H9 (cell line): ENCODE measurements at regions not wholly inside any gene's neighbourhood (a gene's known extent, or its start where the extent isn't known, plus 50 kb on each side); places are given as distances from the start of the nearest gene placed in this dataset.

ENCODE experiments used
- DNase-seq: peaks from one replicate; pipeline ENCODE4 v3.0.0-alpha.2; 2017
- H2AFZ ChIP-seq: one replicate; pipeline ENCODE4 v1.6.1; 2013; ENCODE audit warnings: mild to moderate bottlenecking, low read length, control low read depth, moderate library complexity
- H2AK5ac ChIP-seq: 2 replicates; pipeline ENCODE4 v1.6.1; 2013; ENCODE audit warnings: low read length, control low read depth, mixed read lengths; ENCODE audit not compliant: insufficient read length
- H2BK120ac ChIP-seq: one replicate; pipeline ENCODE4 v1.6.1; 2013; ENCODE audit warnings: low read depth, mild to moderate bottlenecking, low read length, control low read depth, inconsistent platforms; ENCODE audit not compliant: poor library complexity, severe bottlenecking
- H2BK12ac ChIP-seq: 2 replicates; pipeline ENCODE4 v1.6.1; 2013; ENCODE audit warnings: low read length, control low read depth, mixed read lengths, low read depth; ENCODE audit not compliant: insufficient read length
- H2BK15ac ChIP-seq: 2 replicates; pipeline ENCODE4 v1.6.1; 2013; ENCODE audit warnings: low read depth, low read length, control low read depth
- H2BK20ac ChIP-seq: one replicate; pipeline ENCODE4 v1.6.1; 2013; ENCODE audit warnings: low read depth, mild to moderate bottlenecking, low read length, control low read depth, inconsistent platforms; ENCODE audit not compliant: poor library complexity, severe bottlenecking
- H2BK5ac ChIP-seq: 2 replicates; pipeline ENCODE4 v1.6.1; 2013; ENCODE audit warnings: low read length, control low read depth, mixed read lengths; ENCODE audit not compliant: insufficient read length
- H3K14ac ChIP-seq: 2 replicates; pipeline ENCODE4 v1.6.1; 2013; ENCODE audit warnings: low read length, control low read depth; ENCODE audit not compliant: insufficient read depth
- H3K18ac ChIP-seq: 2 replicates; pipeline ENCODE4 v1.6.1; 2013; ENCODE audit warnings: low read depth, mild to moderate bottlenecking, mixed read lengths, low read length, control low read depth; ENCODE audit not compliant: insufficient read length
- H3K23ac ChIP-seq: 2 replicates; pipeline ENCODE4 v1.6.1; 2013; ENCODE audit warnings: low read length, control low read depth, mixed read lengths, low read depth; ENCODE audit not compliant: insufficient read length
- H3K23me2 ChIP-seq: 2 replicates; pipeline ENCODE4 v1.6.1; 2013; ENCODE audit warnings: low read depth, mild to moderate bottlenecking, mixed read lengths, low read length, control low read depth; ENCODE audit not compliant: insufficient read length, poor library complexity, severe bottlenecking
- H3K27ac ChIP-seq: 2 replicates; pipeline ENCODE4 v1.5.1; 2013; ENCODE audit warnings: low read length, control low read depth, mixed read lengths, low read depth; ENCODE audit not compliant: insufficient read length
- H3K27me3 ChIP-seq: 2 replicates; pipeline ENCODE4 v1.6.1; 2013; ENCODE audit warnings: low read length, control low read depth, inconsistent platforms; ENCODE audit not compliant: insufficient read depth
- H3K4ac ChIP-seq: 2 replicates; pipeline ENCODE4 v1.6.1; 2013; ENCODE audit warnings: low read depth, mild to moderate bottlenecking, control low read depth, inconsistent platforms, low read length, moderate library complexity
- H3K4me1 ChIP-seq: 2 replicates; pipeline ENCODE4 v1.6.1; 2013; ENCODE audit warnings: low read length, control low read depth, inconsistent platforms; ENCODE audit not compliant: insufficient read depth
- H3K4me2 ChIP-seq: 2 replicates; pipeline ENCODE4 v1.6.1; 2013; ENCODE audit warnings: low read length, control low read depth, mixed read lengths; ENCODE audit not compliant: insufficient read length, insufficient read depth
- H3K56ac ChIP-seq: 2 replicates; pipeline ENCODE4 v1.6.1; 2013; ENCODE audit warnings: low read depth, mild to moderate bottlenecking, mixed read lengths, low read length, control low read depth; ENCODE audit not compliant: insufficient read length
- H3K79me1 ChIP-seq: 2 replicates; pipeline ENCODE4 v1.6.1; 2013; ENCODE audit warnings: low read depth, mild to moderate bottlenecking, moderate library complexity, low read length, control low read depth, inconsistent platforms; ENCODE audit not compliant: insufficient read depth, poor library complexity, severe bottlenecking
- H3K79me2 ChIP-seq: 2 replicates; pipeline ENCODE4 v1.6.1; 2013; ENCODE audit warnings: low read length, control low read depth, inconsistent platforms; ENCODE audit not compliant: insufficient read depth
- H3K9ac ChIP-seq: 2 replicates; pipeline ENCODE4 v1.6.1; 2013; ENCODE audit warnings: low read length, control low read depth, mixed read lengths; ENCODE audit not compliant: insufficient read length; ENCODE audit errors: extremely low read depth
- H3K9me3 ChIP-seq: one replicate; pipeline ENCODE4 v1.6.1; 2013; ENCODE audit warnings: low read depth, low read length, inconsistent platforms; ENCODE audit not compliant: control insufficient read depth
- H3T11ph ChIP-seq: one replicate; pipeline ENCODE4 v1.6.1; 2013; ENCODE audit warnings: mild to moderate bottlenecking, low read length, control low read depth, inconsistent platforms
- H4K20me1 ChIP-seq: one replicate; pipeline ENCODE4 v1.6.1; 2013; ENCODE audit not compliant: control insufficient read depth, insufficient read length, insufficient read depth
- H4K5ac ChIP-seq: 2 replicates; pipeline ENCODE4 v1.6.1; 2013; ENCODE audit warnings: low read depth, mild to moderate bottlenecking, mixed read lengths, low read length, control low read depth; ENCODE audit not compliant: insufficient read length
- H4K8ac ChIP-seq: replicated peaks from 2 replicates; pipeline ENCODE4 v1.6.1; 2013; ENCODE audit warnings: low read length, control low read depth, mixed read lengths, low read depth; ENCODE audit not compliant: insufficient read length
- H4K91ac ChIP-seq: 2 replicates; pipeline ENCODE4 v1.6.1; 2013; ENCODE audit warnings: low read depth, mild to moderate bottlenecking, moderate library complexity, mixed read lengths, low read length, control low read depth; ENCODE audit not compliant: insufficient read length
- H3K27ac Mint-ChIP-seq, 3 experiments: 2 replicates in 2 of 3; 3 replicates in 1 of 3; pipeline ENCODE4 v1.8.0; 2020 to 2021; ENCODE audit warnings: mixed read lengths in 3 of 3, mild to moderate bottlenecking in 1 of 3, moderate library complexity in 1 of 3
- H3K27me3 Mint-ChIP-seq: 2 replicates; pipeline ENCODE4 v1.8.0; 2021; ENCODE audit warnings: low read depth, mild to moderate bottlenecking, moderate library complexity, mixed read lengths
- H3K36me3 Mint-ChIP-seq, 3 experiments: 2 replicates in 2 of 3; 3 replicates in 1 of 3; pipeline ENCODE4 v1.8.0; 2020 to 2021; ENCODE audit warnings: low read depth in 3 of 3, mixed read lengths in 3 of 3; ENCODE audit not compliant: insufficient read depth in 1 of 3
- H3K4me1 Mint-ChIP-seq, 2 experiments: 2 replicates each; pipeline ENCODE4 v1.8.0; 2020; ENCODE audit warnings: mixed read lengths in 2 of 2
- H3K4me3 Mint-ChIP-seq, 2 experiments: 2 replicates in 1 of 2; 3 replicates in 1 of 2; pipeline ENCODE4 v1.8.0; 2020 to 2021; ENCODE audit warnings: mild to moderate bottlenecking in 2 of 2, mixed read lengths in 2 of 2, moderate library complexity in 1 of 2
- H3K9me3 Mint-ChIP-seq, 2 experiments: 2 replicates in 1 of 2; 3 replicates in 1 of 2; pipeline ENCODE4 v1.8.0; 2020; ENCODE audit warnings: mild to moderate bottlenecking in 2 of 2, mixed read lengths in 2 of 2, moderate library complexity in 1 of 2
- TF ChIP-seq, protein P1 (sequence below): fragments of 200-600 bp; sonication (generic); conservative IDR thresholded peaks from 3 replicates; pipeline ENCODE4 v1.8.0; 2021; ENCODE audit warnings: antibody characterized with exemption, mild to moderate bottlenecking

DNA sequence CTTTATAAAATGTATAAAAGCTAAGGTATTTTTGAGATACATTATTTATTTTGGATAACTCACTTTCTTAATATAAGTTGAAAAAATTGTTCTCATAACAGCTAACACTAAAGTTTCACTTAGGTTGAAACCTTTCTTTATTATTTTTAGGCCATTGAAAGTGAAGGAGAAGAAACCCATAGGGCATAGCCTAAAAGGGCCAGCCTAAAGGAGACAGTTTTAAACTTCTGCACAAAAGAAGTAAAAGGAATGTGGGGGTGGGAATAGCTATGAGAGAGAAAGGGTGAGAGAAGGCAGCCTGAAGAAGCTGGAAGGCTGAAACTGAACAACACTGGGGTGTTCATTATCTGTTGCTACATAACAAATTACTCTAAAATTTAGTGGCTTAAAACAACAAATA is 57.6 kb upstream of the RAPGEF2 start:
- Mint-ChIP-seq H3K27me3 (no peaks in the 10 kb centered on the region; the same call in 1 of the 2 replicates), H3K4me3 (no peak overlapping the region), H3K4me1 (peaks cover 19 to 29% of the 10 kb centered on the region in 2 experiments), H3K36me3 (no peaks in the 10 kb centered on the region), H3K27ac (peak overlapping the region in 1 of 3 experiments; percentile 65; a peak in 1 of 7 replicates), H3K9me3 (no peaks in the 10 kb centered on the region)
- H3K23me2 ChIP-seq, result no peaks in the 10 kb centered on the region
- H3K79me2 ChIP-seq, result no peaks in the 10 kb centered on the region
- H2BK12ac ChIP-seq, result no peak overlapping the region
- H2BK120ac ChIP-seq, result no peak overlapping the region
- H2BK5ac ChIP-seq, result no peak overlapping the region
- H3T11ph ChIP-seq, result no peak overlapping the region
- no peak overlapping the region for H3K4me2 ChIP-seq
- no peak for DNase-seq
- H3K18ac ChIP-seq, result no peak overlapping the region
- TF ChIP-seq, protein P1, sequence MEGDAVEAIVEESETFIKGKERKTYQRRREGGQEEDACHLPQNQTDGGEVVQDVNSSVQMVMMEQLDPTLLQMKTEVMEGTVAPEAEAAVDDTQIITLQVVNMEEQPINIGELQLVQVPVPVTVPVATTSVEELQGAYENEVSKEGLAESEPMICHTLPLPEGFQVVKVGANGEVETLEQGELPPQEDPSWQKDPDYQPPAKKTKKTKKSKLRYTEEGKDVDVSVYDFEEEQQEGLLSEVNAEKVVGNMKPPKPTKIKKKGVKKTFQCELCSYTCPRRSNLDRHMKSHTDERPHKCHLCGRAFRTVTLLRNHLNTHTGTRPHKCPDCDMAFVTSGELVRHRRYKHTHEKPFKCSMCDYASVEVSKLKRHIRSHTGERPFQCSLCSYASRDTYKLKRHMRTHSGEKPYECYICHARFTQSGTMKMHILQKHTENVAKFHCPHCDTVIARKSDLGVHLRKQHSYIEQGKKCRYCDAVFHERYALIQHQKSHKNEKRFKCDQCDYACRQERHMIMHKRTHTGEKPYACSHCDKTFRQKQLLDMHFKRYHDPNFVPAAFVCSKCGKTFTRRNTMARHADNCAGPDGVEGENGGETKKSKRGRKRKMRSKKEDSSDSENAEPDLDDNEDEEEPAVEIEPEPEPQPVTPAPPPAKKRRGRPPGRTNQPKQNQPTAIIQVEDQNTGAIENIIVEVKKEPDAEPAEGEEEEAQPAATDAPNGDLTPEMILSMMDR, result no peak
- H2BK15ac ChIP-seq, result no peak overlapping the region
- no peaks in the 10 kb centered on the region for H3K9me3 ChIP-seq
- H3K4me1 ChIP-seq, result peaks cover 2% of the 10 kb centered on the region; the same call in 1 of the 2 replicates
- no peak overlapping the region for H2AK5ac ChIP-seq
- H3K27ac ChIP-seq, result no peak overlapping the region
- H3K79me1 ChIP-seq, result no peaks in the 10 kb centered on the region
- H3K56ac ChIP-seq, result no peak overlapping the region
- H4K20me1 ChIP-seq, result no peaks in the 10 kb centered on the region
- H4K8ac ChIP-seq, result no peak overlapping the region
- H3K9ac ChIP-seq, result no peak overlapping the region
- no peak overlapping the region for H3K14ac ChIP-seq
- H2AFZ ChIP-seq, result no peak overlapping the region
- H2BK20ac ChIP-seq, result no peak overlapping the region
- no peak overlapping the region for H3K4ac ChIP-seq
- no peak overlapping the region for H4K5ac ChIP-seq
- no peaks in the 10 kb centered on the region for H3K27me3 ChIP-seq
- H4K91ac ChIP-seq, result no peak overlapping the region
- H3K23ac ChIP-seq, result no peak overlapping the region
